Glutamatergic neuron (in vitro differentiated cells): ENCODE measurements at regions not wholly inside any gene's neighbourhood (a gene's known extent, or its start where the extent isn't known, plus 50 kb on each side); places are given as distances from the start of the nearest gene placed in this dataset.

Experiments
- DNase-seq: peaks from one replicate; pipeline ENCODE4 v3.0.0; 2022
- H3K27ac Mint-ChIP-seq: one replicate; pipeline ENCODE4 v1.8.0; 2020; ENCODE audit warnings: mild to moderate bottlenecking, mixed read lengths, inconsistent platforms; ENCODE audit not compliant: unreplicated experiment
- H3K27me3 Mint-ChIP-seq: one replicate; pipeline ENCODE4 v1.8.0; 2020; ENCODE audit warnings: mild to moderate bottlenecking, moderate library complexity, mixed read lengths, inconsistent platforms; ENCODE audit not compliant: unreplicated experiment
- H3K36me3 Mint-ChIP-seq: one replicate; pipeline ENCODE4 v1.8.0; 2020; ENCODE audit warnings: mild to moderate bottlenecking, mixed read lengths, inconsistent platforms; ENCODE audit not compliant: unreplicated experiment
- H3K4me1 Mint-ChIP-seq: one replicate; pipeline ENCODE4 v1.8.0; 2020; ENCODE audit warnings: mild to moderate bottlenecking, low read depth, mixed read lengths, inconsistent platforms; ENCODE audit not compliant: unreplicated experiment
- H3K4me3 Mint-ChIP-seq: one replicate; pipeline ENCODE4 v1.8.0; 2020; ENCODE audit warnings: mild to moderate bottlenecking, mixed read lengths, inconsistent platforms; ENCODE audit not compliant: unreplicated experiment
- H3K9me3 Mint-ChIP-seq: one replicate; pipeline ENCODE4 v1.8.0; 2020; ENCODE audit warnings: mild to moderate bottlenecking, moderate library complexity, mixed read lengths, inconsistent platforms; ENCODE audit not compliant: unreplicated experiment
- TF ChIP-seq, protein P1 (sequence below): fragments of 200-600 bp; sonication (generic); IDR thresholded peaks from one replicate; pipeline ENCODE4 v1.5.0; 2021; ENCODE audit not compliant: partially characterized antibody, unreplicated experiment

- TF ChIP-seq, protein P1, sequence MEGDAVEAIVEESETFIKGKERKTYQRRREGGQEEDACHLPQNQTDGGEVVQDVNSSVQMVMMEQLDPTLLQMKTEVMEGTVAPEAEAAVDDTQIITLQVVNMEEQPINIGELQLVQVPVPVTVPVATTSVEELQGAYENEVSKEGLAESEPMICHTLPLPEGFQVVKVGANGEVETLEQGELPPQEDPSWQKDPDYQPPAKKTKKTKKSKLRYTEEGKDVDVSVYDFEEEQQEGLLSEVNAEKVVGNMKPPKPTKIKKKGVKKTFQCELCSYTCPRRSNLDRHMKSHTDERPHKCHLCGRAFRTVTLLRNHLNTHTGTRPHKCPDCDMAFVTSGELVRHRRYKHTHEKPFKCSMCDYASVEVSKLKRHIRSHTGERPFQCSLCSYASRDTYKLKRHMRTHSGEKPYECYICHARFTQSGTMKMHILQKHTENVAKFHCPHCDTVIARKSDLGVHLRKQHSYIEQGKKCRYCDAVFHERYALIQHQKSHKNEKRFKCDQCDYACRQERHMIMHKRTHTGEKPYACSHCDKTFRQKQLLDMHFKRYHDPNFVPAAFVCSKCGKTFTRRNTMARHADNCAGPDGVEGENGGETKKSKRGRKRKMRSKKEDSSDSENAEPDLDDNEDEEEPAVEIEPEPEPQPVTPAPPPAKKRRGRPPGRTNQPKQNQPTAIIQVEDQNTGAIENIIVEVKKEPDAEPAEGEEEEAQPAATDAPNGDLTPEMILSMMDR: no peak
- Mint-ChIP-seq H3K36me3 (no peaks in the 10 kb centered on the region), H3K27me3 (peaks cover 4% of the 10 kb centered on the region), H3K9me3 (peaks cover 2% of the 10 kb centered on the region), H3K4me1 (no peaks in the 10 kb centered on the region), H3K4me3 (no peak overlapping the region), H3K27ac (no peak overlapping the region)
- DNase-seq: no peak
These were observed 166.6 kb downstream of the CYLD start for GRCh38 chr16:50908468-50908867.

- H3K27ac Mint-ChIP-seq: no peak overlapping the region
- peaks cover 4% of the 10 kb centered on the region for H3K27me3 Mint-ChIP-seq
- H3K4me1 Mint-ChIP-seq: no peaks in the 10 kb centered on the region
- peaks cover 1% of the 10 kb centered on the region for H3K9me3 Mint-ChIP-seq
- no peak for DNase-seq
- no peak overlapping the region for H3K4me3 Mint-ChIP-seq
- H3K36me3 Mint-ChIP-seq: no peaks in the 10 kb centered on the region
- TF ChIP-seq, protein P1: no peak
These were observed 164.6 kb downstream of the CYLD start for GRCh38 chr16:50906454-50906853.

DNA sequence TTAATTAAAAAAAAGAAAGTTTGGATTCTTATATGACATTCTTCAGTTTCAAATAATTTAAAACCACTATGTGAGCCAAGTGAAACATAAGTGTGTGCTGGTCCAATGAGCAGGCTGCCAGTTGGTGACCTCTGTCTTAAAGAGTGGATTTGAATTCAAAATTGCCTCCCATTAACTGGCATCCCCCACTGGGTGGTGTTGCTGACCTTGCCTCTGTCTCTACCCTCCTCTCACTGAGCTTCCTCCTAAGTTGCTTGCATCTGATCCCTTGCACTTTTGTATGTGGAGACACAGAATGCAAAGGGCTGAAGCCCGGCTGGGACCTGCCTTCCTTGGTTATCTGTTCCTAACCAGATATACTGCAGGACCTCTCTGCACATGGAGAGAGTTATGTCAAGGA is 160.6 kb downstream of the CYLD start:
- Mint-ChIP-seq H3K9me3 (peaks cover 1% of the 10 kb centered on the region), H3K36me3 (peaks cover 3% of the 10 kb centered on the region), H3K4me3 (no peak overlapping the region), H3K27me3 (peaks cover 4% of the 10 kb centered on the region), H3K4me1 (no peaks in the 10 kb centered on the region), H3K27ac (no peak overlapping the region)
- no peak for DNase-seq
- TF ChIP-seq, protein P1: no peak

GRCh38 chr16:50901062-50901461 is 159.2 kb downstream of the CYLD start:
- Mint-ChIP-seq H3K4me3 (no peak overlapping the region), H3K36me3 (peaks cover 13% of the 10 kb centered on the region), H3K27me3 (peaks cover 3% of the 10 kb centered on the region), H3K27ac (no peak overlapping the region), H3K9me3 (peaks cover 6% of the 10 kb centered on the region), H3K4me1 (no peaks in the 10 kb centered on the region)
- DNase-seq: no peak
- TF ChIP-seq, protein P1: no peak

DNA sequence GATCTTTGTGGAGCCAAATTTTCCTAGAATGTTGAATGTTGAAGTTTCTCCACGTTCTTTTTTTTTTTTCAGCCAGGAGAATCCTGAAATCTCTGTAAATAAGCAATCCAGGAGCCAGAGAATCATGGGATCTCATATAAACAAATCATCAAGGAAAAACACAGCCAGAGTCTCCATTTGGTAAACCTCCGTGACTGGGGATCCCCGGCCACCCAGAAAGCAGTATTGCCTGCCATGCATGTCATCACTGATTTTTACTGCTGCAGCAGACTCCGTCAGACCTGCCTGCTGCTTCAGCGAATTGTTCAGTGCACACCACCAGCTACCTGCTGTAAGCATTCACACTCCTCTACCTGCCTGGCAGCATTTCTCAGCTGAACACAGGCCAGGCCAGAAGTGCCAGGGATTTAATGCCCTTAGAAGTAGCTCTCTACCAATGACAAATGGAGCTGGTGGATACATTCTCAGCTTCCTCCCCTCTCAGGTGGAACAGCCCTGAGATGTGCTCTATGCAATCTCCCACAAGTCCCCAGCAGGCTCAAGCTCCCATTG is 158.6 kb downstream of the CYLD start:
- no peak for DNase-seq
- Mint-ChIP-seq H3K36me3 (peaks cover 14% of the 10 kb centered on the region), H3K4me3 (no peak overlapping the region), H3K27ac (no peak overlapping the region), H3K4me1 (no peaks in the 10 kb centered on the region), H3K27me3 (peaks cover 3% of the 10 kb centered on the region), H3K9me3 (peaks cover 6% of the 10 kb centered on the region)
- TF ChIP-seq, protein P1: no peak
